CD8-positive, alpha-beta memory T cell (primary cell): ENCODE measurements at regions not wholly inside any gene's neighbourhood (a gene's known extent, or its start where the extent isn't known, plus 50 kb on each side); places are given as distances from the start of the nearest gene placed in this dataset.
"Not testable (repeated sequence)": the region's sequence is repeated elsewhere in the genome, so short reads cannot be mapped to it uniquely, and the experiment has no call there.

ENCODE experiments used
- CTCF ChIA-PET: fragments of 350-600 bp; sonication (Branson Sonifier 250); formaldehyde crosslinking; loops from one replicate; lab custom pipeline; 2021; ENCODE audit warnings: antibody characterized with exemption; lab: Charles Lee
- POLR2A ChIA-PET: fragments of 350-600 bp; sonication (Branson Sonifier 250); formaldehyde crosslinking; loops from one replicate; lab custom pipeline; 2021; ENCODE audit warnings: antibody characterized with exemption; lab: Charles Lee
- DNase-seq, 5 donors: peaks; one replicate each; pipeline versions ENCODE4 v3.0.0 to v3.0.0-alpha.2; 2020 to 2022; ENCODE audit warnings: mixed read lengths in 1 of 5
- H3K27ac ChIP-seq: one replicate; pipeline ENCODE4 v1.7.0; 2013; ENCODE audit warnings: low read depth, mild to moderate bottlenecking, low read length, moderate library complexity
- H3K27me3 ChIP-seq: 2 replicates; pipeline ENCODE4 v1.7.0; 2013; ENCODE audit warnings: low read length, mild to moderate bottlenecking; ENCODE audit not compliant: insufficient read depth, poor library complexity, severe bottlenecking
- H3K36me3 ChIP-seq: 2 replicates; pipeline ENCODE4 v1.7.0; 2013; ENCODE audit warnings: mild to moderate bottlenecking, low read length, moderate library complexity; ENCODE audit not compliant: insufficient read depth
- H3K4me1 ChIP-seq: 2 replicates; pipeline ENCODE4 v1.7.0; 2013; ENCODE audit warnings: mild to moderate bottlenecking, low read length, moderate library complexity; ENCODE audit not compliant: insufficient read depth
- H3K4me3 ChIP-seq: 2 replicates; pipeline ENCODE4 v1.7.0; 2013; ENCODE audit warnings: mild to moderate bottlenecking, low read length
- H3K9me3 ChIP-seq: 2 replicates; pipeline ENCODE4 v1.7.0; 2013; ENCODE audit warnings: mild to moderate bottlenecking, low read length
- H3K27ac Mint-ChIP-seq, 8 donors: one replicate each; pipeline ENCODE4 v1.8.0; 2020 to 2021; ENCODE audit warnings: mixed read lengths in 8 of 8, mild to moderate bottlenecking in 6 of 8, inconsistent platforms in 3 of 8, moderate library complexity in 3 of 8
- H3K27me3 Mint-ChIP-seq, 2 donors: one replicate each; pipeline ENCODE4 v1.8.0; 2020 to 2021; ENCODE audit warnings: mixed read lengths in 2 of 2, mild to moderate bottlenecking in 1 of 2, moderate library complexity in 1 of 2
- H3K36me3 Mint-ChIP-seq, 3 donors: one replicate each; pipeline ENCODE4 v1.8.0; 2020 to 2021; ENCODE audit warnings: mixed read lengths in 3 of 3, inconsistent platforms in 1 of 3, mild to moderate bottlenecking in 1 of 3
- H3K4me1 Mint-ChIP-seq, 3 donors: one replicate each; pipeline ENCODE4 v1.8.0; 2020 to 2021; ENCODE audit warnings: mixed read lengths in 3 of 3, inconsistent platforms in 1 of 3, mild to moderate bottlenecking in 1 of 3
- H3K4me3 Mint-ChIP-seq, 7 donors: one replicate each; pipeline ENCODE4 v1.8.0; 2020 to 2021; ENCODE audit warnings: mixed read lengths in 7 of 7, mild to moderate bottlenecking in 6 of 7, moderate library complexity in 4 of 7, inconsistent platforms in 2 of 7
- H3K9me3 Mint-ChIP-seq, 5 donors: one replicate each; pipeline ENCODE4 v1.8.0; 2020 to 2022; ENCODE audit warnings: mixed read lengths in 5 of 5, mild to moderate bottlenecking in 3 of 5, moderate library complexity in 2 of 5, inconsistent platforms in 1 of 5

DNA sequence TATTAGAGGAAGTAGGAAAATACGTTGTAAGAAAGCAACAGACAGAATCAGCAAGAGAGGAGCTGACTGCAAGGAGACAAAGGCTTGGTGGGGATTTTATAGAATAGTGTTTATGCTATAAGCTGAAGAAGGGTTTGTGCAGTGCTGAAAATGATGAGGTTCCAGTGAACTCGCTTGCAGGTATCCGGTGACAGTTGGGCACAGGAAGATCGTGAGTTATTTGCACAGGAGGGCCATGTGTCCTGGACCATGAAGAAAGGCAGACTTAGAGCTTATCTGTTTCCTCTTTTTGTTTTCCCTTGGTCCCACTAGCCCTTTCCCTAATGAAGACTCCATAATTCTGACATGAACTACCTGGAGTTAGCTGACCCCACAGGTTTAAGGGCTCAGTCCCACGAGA lies 61.4 kb downstream of the NXNL2 start:
- ChIA-PET POLR2A (no interaction called here), CTCF (no interaction called here)
- peaks cover 19 to 20% of the 10 kb centered on the region in 2 donors for H3K27me3 Mint-ChIP-seq
- H3K27ac Mint-ChIP-seq = no peak overlapping the region
- Histone ChIP-seq H3K27ac (no peak overlapping the region), H3K4me3 (no peak overlapping the region), H3K9me3 (no peaks in the 10 kb centered on the region), H3K36me3 (no peaks in the 10 kb centered on the region), H3K4me1 (no peaks in the 10 kb centered on the region), H3K27me3 (no peaks in the 10 kb centered on the region)
- peaks cover 0 to 2% (median 0%) of the 10 kb centered on the region in 3 donors for H3K36me3 Mint-ChIP-seq
- no peak overlapping the region for H3K4me3 Mint-ChIP-seq
- DNase-seq = no peak
- no peaks in the 10 kb centered on the region for H3K9me3 Mint-ChIP-seq
- peaks cover 2 to 7% (median 6%) of the 10 kb centered on the region in 3 donors for H3K4me1 Mint-ChIP-seq

DNA sequence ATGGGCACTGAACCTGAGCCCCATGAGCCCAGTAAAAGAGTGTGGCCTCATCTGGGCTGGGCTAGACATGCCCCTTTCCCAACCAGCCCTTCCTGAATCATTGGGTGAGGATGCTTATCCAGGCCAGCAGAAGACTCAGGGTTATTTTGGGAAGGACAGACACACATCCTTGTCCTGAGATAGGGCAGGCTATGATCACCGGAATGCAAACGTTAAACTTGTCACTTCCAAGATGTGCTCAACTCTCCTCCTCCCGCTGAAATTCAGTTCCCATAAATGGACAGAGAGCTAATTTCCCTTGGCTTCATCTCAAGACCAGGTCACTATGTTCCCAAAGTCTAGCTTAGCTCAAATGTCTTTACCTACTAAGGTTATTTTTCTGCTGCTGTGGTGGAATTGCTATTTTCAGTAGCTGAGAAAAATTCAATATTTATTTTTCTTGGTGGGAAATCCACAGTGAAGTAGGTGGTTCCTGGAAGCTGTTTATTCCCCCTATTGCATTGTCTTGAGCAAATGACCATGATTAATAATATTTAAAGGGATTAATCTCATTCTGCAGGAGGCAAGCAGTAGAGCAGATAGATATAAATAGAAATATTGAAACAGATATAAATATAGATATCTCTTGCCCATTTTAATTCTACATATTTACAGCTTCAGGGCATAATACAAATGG lies 70.0 kb downstream of the NXNL2 start:
- Histone ChIP-seq H3K36me3 (no peaks in the 10 kb centered on the region), H3K4me1 (no peaks in the 10 kb centered on the region), H3K27me3 (no peaks in the 10 kb centered on the region), H3K9me3 (no peaks in the 10 kb centered on the region), H3K4me3 (no peak overlapping the region), H3K27ac (no peak overlapping the region)
- ChIA-PET CTCF (no interaction called here), POLR2A (no interaction called here)
- DNase-seq = no peak
- Mint-ChIP-seq H3K27ac (no peak overlapping the region), H3K4me1 (no peaks in the 10 kb centered on the region), H3K4me3 (no peak overlapping the region), H3K27me3 (peaks cover 0 to 3% of the 10 kb centered on the region in 2 donors), H3K9me3 (no peaks in the 10 kb centered on the region), H3K36me3 (no peaks in the 10 kb centered on the region)

GRCh38 chr9:88605512-88606362 lies 70.8 kb downstream of the NXNL2 start:
- Mint-ChIP-seq H3K27ac (no peak overlapping the region), H3K4me3 (no peak overlapping the region), H3K36me3 (no peaks in the 10 kb centered on the region), H3K4me1 (no peaks in the 10 kb centered on the region), H3K9me3 (no peaks in the 10 kb centered on the region), H3K27me3 (peaks cover 0 to 4% of the 10 kb centered on the region in 2 donors)
- POLR2A ChIA-PET = no interaction called here
- H3K27me3 ChIP-seq = no peaks in the 10 kb centered on the region
- no peaks in the 10 kb centered on the region for H3K4me1 ChIP-seq
- H3K4me3 ChIP-seq = no peak overlapping the region
- DNase-seq = no peak
- CTCF ChIA-PET = no interaction called here
- no peaks in the 10 kb centered on the region for H3K9me3 ChIP-seq
- H3K36me3 ChIP-seq = no peaks in the 10 kb centered on the region
- H3K27ac ChIP-seq = no peak overlapping the region

- Histone ChIP-seq H3K4me3 (no peak overlapping the region), H3K27ac (no peak overlapping the region), H3K27me3 (no peaks in the 10 kb centered on the region), H3K9me3 (no peaks in the 10 kb centered on the region), H3K36me3 (no peaks in the 10 kb centered on the region), H3K4me1 (no peaks in the 10 kb centered on the region)
- Mint-ChIP-seq H3K36me3 (peaks cover 0 to 4% (median 3%) of the 10 kb centered on the region in 3 donors), H3K27me3 (peaks cover 10 to 17% of the 10 kb centered on the region in 2 donors), H3K4me1 (no peaks in the 10 kb centered on the region), H3K4me3 (no peak overlapping the region), H3K27ac (no peak overlapping the region), H3K9me3 (peaks cover 13 to 48% (median 37%) of the 10 kb centered on the region in 5 donors)
- ChIA-PET POLR2A (no interaction called here), CTCF (no interaction called here)
- no peak for DNase-seq
Observed at GRCh38 chr9:88614359-88614758, 79.4 kb downstream of the NXNL2 start.

DNA sequence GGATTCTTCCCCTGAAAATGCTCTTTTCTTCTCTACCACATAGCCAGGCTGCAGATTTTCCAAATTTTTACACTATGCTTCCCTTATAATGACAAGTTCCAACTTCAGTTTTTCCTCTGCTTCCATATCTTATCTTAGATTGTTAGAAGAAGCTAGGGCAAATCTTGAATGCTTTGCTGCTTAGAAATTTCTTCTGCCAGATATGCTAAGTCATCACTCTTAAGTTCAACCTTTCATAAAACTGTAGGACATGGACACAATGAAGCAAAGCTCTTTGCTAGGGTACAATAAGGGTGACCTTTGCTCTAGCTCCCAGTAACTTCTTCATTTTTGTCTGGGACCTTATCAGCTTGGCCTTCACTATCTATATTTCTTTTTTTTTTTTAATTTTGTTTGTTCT lies 88.7 kb downstream of the NXNL2 start:
- Histone ChIP-seq H3K27me3 (no peaks in the 10 kb centered on the region), H3K9me3 (no peaks in the 10 kb centered on the region), H3K4me1 (no peaks in the 10 kb centered on the region), H3K27ac (no peak overlapping the region), H3K36me3 (no peaks in the 10 kb centered on the region), H3K4me3 (no peak overlapping the region)
- H3K4me3 Mint-ChIP-seq = no peak overlapping the region
- CTCF ChIA-PET = no interaction called here
- POLR2A ChIA-PET = no interaction called here
- H3K27ac Mint-ChIP-seq = no peak overlapping the region
- no peaks in the 10 kb centered on the region for H3K4me1 Mint-ChIP-seq
- H3K27me3 Mint-ChIP-seq = peaks cover 0 to 21% of the 10 kb centered on the region in 2 donors
- H3K36me3 Mint-ChIP-seq = no peaks in the 10 kb centered on the region
- DNase-seq = no peak
- H3K9me3 Mint-ChIP-seq = peaks cover 0 to 6% (median 2%) of the 10 kb centered on the region in 5 donors

GRCh38 chr9:88628114-88628513 lies 93.1 kb downstream of the NXNL2 start:
- Histone ChIP-seq H3K9me3 (no peaks in the 10 kb centered on the region), H3K27me3 (no peaks in the 10 kb centered on the region), H3K4me3 (no peak overlapping the region), H3K27ac (no peak overlapping the region), H3K4me1 (no peaks in the 10 kb centered on the region), H3K36me3 (no peaks in the 10 kb centered on the region)
- POLR2A ChIA-PET = no interaction called here
- H3K4me3 Mint-ChIP-seq = no peak overlapping the region
- DNase-seq = no peak
- CTCF ChIA-PET = interaction anchor here (1.2 kb wide), 1 partner anchor 10 kb away, joined by 4 read pairs; no protein-coding TSS in a partner anchor
- H3K36me3 Mint-ChIP-seq = no peaks in the 10 kb centered on the region
- H3K27ac Mint-ChIP-seq = no peak overlapping the region
- H3K27me3 Mint-ChIP-seq = no peaks in the 10 kb centered on the region
- no peaks in the 10 kb centered on the region for H3K4me1 Mint-ChIP-seq
- peaks cover 0 to 5% (median 0%) of the 10 kb centered on the region in 5 donors for H3K9me3 Mint-ChIP-seq

GRCh38 chr9:88628811-88629210 lies 93.8 kb downstream of the NXNL2 start:
- no peaks in the 10 kb centered on the region for H3K27me3 ChIP-seq
- ChIA-PET CTCF (no interaction called here), POLR2A (no interaction called here)
- no peaks in the 10 kb centered on the region for H3K9me3 ChIP-seq
- H3K36me3 ChIP-seq = no peaks in the 10 kb centered on the region
- H3K4me3 ChIP-seq = no peak overlapping the region
- no peaks in the 10 kb centered on the region for H3K36me3 Mint-ChIP-seq
- no peaks in the 10 kb centered on the region for H3K4me1 Mint-ChIP-seq
- H3K4me3 Mint-ChIP-seq = no peak overlapping the region
- no peak overlapping the region for H3K27ac Mint-ChIP-seq
- no peaks in the 10 kb centered on the region for H3K4me1 ChIP-seq
- peaks cover 0 to 5% (median 0%) of the 10 kb centered on the region in 5 donors for H3K9me3 Mint-ChIP-seq
- H3K27me3 Mint-ChIP-seq = no peaks in the 10 kb centered on the region
- no peak for DNase-seq
- no peak overlapping the region for H3K27ac ChIP-seq

- H3K4me1 ChIP-seq, CTCF ChIA-PET, H3K27ac ChIP-seq, H3K9me3 Mint-ChIP-seq, H3K27me3 ChIP-seq, H3K4me1 Mint-ChIP-seq, H3K4me3 ChIP-seq, H3K27ac Mint-ChIP-seq, H3K4me3 Mint-ChIP-seq, DNase-seq, POLR2A ChIA-PET, H3K9me3 ChIP-seq, H3K36me3 Mint-ChIP-seq, H3K36me3 ChIP-seq: not testable (repeated sequence)
- peaks cover 2 to 10% of the 10 kb centered on the region in 2 donors for H3K27me3 Mint-ChIP-seq
Observed at GRCh38 chr9:88630574-88630973, 95.6 kb downstream of the NXNL2 start.
